GM20000 (cell line): ENCODE measurements at regions not wholly inside any gene's neighbourhood (a gene's known extent, or its start where the extent isn't known, plus 50 kb on each side); places are given as distances from the start of the nearest gene placed in this dataset.
"Not testable (repeated sequence)": the region's sequence is repeated elsewhere in the genome, so short reads cannot be mapped to it uniquely, and the experiment has no call there.

Experiments
- DNase-seq: peaks from one replicate; pipeline ENCODE4 v3.0.0; 2012; ENCODE audit warnings: low spot score
- CTCF ChIP-seq: IDR thresholded peaks from 2 replicates; pipeline ENCODE4 v1.5.1; 2012; ENCODE audit warnings: mild to moderate bottlenecking, control low read depth; ENCODE audit errors: extremely low read depth, missing control alignments

GRCh38 chr1:191049781-191050180, 572.1 kb upstream of the BRINP3 start:
- no peak for DNase-seq
- no peak for TF ChIP-seq CTCF

GRCh38 chr1:191052888-191053287, 575.2 kb upstream of the BRINP3 start:
- no peak for TF ChIP-seq CTCF
- DNase-seq, result no peak

- no peak for TF ChIP-seq CTCF
Measured at GRCh38 chr1:191065346-191065745, 587.7 kb upstream of the BRINP3 start.

GRCh38 chr1:191065771-191066170, 588.1 kb upstream of the BRINP3 start:
- DNase-seq, result no peak
- TF ChIP-seq CTCF, result no peak

More at GRCh38 chr1:191065346-191065745, 587.7 kb upstream of the BRINP3 start:
- DNase-seq, result no peak

GRCh38 chr1:191074881-191075280, 597.2 kb upstream of the BRINP3 start:
- TF ChIP-seq CTCF, result no peak
- DNase-seq, result no peak

GRCh38 chr1:191083090-191083489, 605.4 kb upstream of the BRINP3 start:
- DNase-seq, result not testable (repeated sequence)

- no peak for DNase-seq
- no peak for TF ChIP-seq CTCF
Measured at GRCh38 chr1:191085121-191085520, 607.5 kb upstream of the BRINP3 start.

- DNase-seq, result no peak
- no peak for TF ChIP-seq CTCF
Measured at GRCh38 chr1:191086910-191087309, 609.2 kb upstream of the BRINP3 start.
